HG02870 (cell line): ENCODE measurements at regions not wholly inside any gene's neighbourhood (a gene's known extent, or its start where the extent isn't known, plus 50 kb on each side); places are given as distances from the start of the nearest gene placed in this dataset.

Experiments used
- ATAC-seq: cut with Tn5 transposase; IDR thresholded peaks from one replicate; pipeline ENCODE4 v1.9.1; 2021; ENCODE audit warnings: mild to moderate bottlenecking, moderate library complexity; ENCODE audit not compliant: unreplicated experiment

DNA sequence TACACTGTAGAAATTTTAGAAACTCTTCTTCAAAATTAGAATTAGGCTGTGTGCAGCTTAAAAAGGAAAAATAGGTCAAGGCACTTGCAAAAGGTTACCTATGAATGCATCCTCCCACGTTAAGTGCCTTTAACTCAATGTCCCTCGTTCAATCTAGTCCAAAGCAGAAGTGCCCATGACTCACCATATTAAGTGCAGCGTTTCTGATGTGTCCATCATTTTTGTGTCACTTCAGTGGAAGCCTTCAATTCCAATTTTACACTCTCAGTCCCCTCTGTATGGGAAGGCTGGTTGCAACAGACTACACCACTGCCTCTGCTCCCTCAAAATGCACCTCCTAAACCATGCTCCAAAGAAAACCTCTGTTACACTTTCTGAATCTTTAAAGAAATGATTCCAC lies 53.4 kb downstream of the FOXB1 start:
- no peak for ATAC-seq

DNA sequence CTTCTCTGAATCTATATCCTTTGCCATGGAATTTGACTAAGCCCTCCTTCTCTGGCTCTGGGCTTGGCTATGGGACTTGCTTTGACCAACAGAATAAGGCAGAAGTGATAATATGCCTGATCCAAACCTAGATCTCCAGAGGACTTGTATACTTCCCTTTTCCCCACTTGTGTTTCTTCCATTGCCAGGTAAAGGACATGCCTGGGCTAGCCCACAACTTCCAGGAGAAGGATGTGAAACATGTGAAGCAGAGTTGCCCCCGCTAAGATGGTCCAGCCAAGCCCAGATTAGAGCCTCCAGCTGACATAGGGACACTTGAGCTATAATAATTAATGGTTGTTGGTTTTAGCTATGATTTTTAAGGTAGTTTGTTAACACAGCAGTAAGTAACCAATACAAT lies 55.1 kb downstream of the FOXB1 start:
- ATAC-seq, result no peak

DNA sequence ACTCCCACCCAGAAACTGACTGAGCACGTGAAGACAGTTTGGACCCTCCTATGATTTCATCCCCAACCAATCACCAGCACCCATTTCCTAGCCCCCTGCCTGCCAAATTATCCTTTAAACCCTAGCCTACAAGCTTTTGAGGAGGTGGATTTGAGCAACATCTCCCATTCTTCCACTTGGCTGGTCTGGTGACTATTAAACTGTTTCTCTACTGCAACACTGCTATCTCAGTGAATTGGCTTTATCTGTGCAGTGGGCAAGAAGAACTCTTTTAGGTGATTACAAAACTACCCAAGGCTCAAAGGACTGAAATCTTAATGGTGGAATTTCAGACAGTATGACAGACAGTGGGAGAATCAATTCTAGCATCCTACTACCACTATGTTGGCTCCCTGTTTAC lies 57.6 kb downstream of the FOXB1 start:
- no peak for ATAC-seq

DNA sequence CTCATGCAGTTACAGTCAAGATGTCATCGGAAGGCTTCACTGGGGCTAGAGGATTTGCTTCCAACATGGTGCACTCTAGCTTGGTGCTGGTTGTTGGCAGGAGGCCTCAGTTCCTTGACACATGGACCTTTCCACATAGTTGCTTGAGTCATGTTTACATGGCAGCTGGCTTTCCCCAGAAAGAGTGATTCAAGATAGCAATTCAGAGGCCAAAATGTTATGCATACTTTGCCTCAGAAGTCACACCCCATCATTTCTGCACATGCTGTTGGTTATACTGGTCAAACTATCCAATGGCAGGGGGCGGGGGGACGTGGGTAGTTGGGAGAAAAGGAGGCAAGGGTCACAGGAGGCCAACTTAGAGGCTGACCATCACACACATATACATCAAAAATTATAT lies 58.7 kb downstream of the FOXB1 start:
- no peak for ATAC-seq

DNA sequence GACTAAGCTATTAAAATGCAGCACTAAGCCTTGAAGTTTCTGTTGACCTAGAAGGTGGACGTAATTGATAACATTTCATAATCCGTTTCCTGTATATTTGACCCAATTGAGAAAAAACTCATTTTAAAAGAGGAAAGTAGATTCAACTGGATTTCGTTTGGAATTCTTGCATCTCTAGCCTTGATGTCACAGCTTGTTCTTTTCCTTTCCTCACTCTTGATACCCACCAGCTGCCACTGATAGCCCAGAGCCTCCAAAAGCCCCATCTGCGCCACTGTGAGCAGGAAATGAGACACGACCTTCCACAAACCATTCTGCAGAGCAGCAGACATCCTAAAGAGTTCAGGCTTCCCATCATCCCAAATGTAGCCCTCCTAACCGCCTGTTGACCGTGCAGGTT lies 61.8 kb downstream of the FOXB1 start:
- no peak for ATAC-seq

DNA sequence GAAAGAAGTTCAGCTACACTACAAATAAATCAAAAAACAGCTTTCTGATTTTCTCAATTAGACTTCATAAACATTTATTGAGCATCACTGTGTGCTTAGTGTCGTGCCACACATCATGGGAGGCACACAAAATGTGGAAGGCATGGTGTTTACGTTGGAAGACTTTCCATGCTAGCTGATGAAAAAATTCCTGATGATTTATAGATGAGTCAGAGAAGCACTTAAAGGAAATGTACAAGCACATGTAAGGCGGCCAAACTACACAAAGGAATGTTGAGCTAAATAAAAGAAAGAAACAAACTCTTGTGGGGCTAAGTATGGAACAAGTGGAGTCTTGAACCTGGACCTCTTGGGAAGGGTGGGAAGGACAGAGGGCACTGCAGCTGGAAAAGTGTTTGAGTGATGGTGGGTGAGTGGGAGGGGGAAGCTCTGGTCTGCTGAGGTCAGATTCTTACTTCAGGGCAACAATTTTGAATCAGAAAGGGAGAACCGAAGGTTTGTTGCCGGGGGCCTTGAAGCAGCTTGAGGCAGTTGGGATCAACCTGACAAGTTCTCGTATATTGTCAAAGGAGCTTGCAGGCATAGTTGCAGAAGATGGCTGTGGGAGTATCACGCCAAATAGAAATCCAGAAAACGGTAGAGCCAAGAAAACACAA lies 66.9 kb downstream of the FOXB1 start:
- ATAC-seq, result no peak

DNA sequence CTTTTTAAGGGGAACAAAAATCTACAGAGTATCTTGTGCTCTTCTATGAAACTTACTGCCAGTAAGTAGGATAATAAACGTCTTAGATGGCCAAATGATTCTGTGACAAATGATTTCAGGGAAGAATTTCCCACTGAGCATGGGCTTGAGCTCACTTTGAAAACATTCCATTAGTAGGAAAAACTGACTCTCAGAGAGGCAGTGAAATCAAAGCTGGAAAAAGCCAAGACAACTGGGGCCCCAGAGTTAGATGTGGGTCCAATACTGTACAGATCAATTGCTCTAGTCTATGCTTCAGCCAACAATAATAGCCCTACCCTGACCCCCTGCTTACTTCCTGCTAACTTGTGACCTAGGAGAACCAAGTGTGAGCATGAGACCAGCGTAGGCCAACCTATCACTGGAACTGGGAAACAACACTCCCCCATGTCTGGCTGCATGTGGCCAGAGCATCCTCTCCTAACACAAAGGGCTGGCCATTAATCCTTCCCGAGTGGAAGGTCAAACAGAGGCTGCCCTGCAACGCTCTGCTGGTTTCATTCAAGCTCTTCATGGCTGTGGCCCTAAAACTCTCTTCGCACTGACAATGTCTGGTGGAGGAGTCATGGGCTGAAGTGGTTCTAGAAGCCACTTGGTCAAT lies 68.8 kb downstream of the FOXB1 start:
- ATAC-seq, result no peak

DNA sequence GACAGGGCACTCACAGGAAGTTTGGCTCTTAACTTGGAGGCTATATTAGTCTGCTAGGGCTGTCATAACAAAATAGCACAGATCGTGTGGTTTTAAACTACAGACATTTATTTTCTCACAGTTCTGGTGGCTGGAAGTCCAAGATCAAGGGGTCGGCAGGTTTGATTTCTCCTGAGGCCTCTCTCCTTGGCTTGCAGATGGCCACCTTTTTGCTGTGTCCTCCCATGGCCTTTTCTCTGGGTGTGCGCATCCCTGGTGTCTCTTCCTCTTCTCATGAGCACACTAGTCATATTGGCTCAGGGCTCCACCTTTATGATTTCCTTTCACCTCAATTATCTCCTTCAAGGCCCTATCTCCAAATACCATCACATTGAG lies 69.3 kb downstream of the FOXB1 start:
- no peak for ATAC-seq

DNA sequence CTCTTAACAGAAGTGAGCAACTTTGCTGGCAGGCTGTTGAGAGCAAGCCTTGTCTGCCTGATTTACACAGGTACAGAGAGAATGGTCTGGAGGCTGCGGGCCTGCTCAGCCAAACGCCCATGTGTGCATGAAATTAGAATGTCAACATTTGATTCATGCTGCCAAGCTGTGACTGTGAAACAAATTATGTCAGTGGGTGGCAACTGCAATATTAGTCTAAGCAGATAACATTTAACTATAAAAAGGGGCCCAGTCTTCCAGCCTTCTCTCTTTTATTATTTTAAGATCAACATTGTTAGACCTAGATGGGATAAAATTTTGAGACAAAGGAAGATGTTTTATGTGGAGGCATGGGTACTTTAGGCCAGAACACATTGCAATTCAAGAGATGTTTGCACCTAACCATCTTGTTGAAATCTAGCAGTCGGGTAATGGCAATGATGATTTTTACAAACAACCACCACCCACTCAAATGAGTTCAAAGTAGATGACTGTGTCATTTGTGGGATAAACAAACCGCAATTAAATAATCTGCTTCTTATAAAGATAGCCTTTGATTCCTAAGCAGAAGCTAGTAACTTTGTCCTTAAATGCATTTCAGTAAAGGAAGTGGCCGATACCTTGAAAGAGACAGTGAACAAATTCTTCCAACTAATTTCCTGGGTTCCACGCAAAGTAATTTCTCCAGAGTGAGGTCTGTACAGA lies 70.2 kb downstream of the FOXB1 start:
- ATAC-seq, result no peak

DNA sequence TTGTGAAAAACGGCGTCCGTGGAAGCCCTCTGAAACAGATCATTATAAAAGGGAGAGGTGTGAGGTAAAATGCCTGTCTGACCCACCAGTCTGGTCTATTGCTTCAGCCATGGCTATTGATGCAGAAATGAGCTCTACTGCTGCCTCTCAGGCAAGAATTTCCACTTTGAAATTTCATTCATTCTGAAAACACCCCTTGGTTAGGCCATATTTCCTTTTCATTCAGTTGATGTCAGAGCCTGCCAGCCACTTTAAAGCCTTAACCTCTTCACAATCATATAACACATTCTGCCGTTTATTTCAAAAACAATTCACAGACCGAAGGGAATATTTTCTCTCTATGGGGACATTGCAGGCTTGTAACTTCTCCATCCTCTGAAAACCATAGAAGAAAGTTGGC lies 71.9 kb downstream of the FOXB1 start:
- no peak for ATAC-seq

DNA sequence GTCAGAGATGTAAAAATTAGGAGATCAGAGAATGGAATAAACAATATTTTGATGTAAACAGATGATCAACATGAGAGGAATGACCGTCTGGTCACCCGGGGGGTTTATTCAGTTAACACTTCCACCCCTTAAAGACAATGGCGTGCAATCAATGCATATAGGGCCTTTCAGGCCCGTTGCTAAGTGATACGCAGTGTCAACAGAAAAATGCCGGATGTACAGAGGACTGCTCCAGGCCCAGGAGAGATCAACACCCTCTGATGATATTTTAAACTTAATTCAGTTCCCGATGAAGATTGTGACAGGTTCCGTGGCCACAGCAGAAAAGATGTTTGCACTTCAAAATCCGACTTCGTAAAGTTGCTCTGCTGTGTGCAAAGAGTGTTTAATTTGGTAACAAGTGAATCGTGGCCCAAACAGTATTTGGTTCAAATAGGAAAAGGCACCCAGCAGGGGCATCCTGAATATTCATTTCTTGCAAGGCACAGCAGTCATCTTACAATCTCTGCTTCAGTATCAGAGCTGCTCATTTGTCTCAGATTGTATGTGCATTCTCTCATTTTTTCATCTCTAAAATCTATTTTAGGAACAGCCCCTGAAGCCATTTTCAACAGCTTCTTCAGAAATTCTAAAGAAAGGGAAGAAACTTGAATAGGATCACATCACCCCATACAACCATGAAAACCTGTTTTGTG lies 72.6 kb downstream of the FOXB1 start:
- no peak for ATAC-seq

DNA sequence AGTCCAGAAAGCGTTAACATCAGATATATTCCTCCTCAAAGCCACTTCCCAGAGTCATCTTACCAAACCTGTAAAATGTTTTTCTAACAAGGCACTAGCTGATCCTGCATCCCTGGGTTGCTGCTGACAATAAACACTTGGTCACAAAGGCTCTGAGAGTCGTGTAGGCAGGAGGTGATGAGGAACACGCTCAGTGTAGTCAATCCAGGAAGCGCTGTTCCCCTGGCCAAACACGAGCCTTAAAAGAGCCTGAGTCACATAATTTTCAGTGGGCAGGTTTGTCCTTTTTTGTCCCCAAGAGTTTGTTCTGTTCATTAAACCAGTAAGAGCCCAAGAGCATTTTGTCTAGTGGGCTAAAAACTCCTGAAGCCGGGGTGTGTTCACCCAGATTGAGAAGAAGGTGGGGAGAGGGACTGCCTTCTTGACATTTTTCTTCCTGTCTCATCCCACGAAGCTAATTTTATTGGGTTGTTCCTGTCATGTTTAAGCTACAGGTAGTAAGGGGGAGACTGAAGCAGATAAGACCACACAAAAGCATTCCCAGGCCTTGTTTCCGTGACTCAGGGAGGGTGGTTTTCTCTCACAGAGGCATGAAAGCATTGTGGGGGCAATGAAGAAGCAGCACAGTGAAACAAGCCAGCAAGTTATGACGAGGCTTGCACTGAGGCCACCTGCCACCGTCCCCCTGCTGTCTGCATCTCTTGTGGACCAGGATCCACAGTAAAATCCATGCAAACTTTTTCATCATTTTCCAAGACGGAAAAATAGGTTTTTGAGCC lies 73.7 kb downstream of the FOXB1 start:
- no peak for ATAC-seq

DNA sequence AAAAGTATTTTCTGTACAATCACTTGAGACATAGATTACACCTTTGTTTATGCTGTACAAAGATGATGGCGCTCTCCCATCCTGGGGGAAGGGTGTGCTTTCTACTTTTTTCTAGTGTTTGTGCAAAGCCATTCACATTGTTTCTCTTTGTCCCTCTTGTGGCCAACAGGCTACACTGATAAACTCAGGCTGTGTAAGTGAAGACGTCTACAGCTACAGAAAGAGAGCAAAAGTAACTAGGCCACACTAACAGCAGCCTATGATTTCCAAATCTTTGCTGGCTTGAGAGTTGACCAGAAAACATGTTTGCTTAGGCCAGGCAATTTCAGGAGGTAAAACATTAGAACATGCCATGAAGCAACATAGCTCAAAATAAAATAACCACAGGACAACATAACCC lies 75.1 kb downstream of the FOXB1 start:
- no peak for ATAC-seq

DNA sequence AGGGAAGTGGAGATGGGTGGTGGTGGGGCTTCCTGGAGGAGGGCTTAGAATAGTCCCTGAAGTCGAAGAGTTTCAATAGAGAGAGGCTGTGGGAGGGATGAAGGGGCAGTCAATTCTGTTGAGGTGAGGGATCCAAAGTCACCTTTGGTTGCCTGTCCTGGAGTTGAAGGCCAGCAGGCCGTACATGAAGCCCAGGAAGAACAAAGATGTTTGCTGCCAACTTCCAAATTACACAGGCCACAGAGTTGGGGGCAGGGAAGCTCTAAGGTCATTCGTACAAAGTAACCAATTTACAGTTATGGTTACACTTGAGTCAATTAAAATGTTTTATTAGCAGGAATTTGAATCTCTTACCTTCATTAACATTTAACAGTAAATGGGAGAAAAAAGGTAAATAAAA lies 77.9 kb downstream of the FOXB1 start:
- ATAC-seq, result no peak

DNA sequence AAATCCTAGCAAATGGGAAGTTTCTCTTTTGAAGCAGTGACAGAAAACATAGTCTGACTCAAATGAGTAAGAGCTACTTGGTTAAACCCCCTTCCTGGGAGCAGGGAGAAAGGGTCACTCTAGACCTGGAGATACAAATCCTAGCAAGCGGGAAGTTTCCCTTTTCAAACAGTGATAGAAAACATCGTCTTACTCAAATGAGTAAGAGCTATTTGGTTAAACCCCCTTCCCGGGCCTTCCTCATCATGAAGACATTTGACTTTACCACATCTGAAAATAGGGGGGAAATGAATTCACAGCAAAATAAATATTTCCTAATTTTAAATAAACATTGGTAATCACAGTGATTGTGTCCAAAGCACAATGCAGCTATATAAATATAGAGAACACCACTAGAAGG lies 79.2 kb downstream of the FOXB1 start:
- no peak for ATAC-seq

DNA sequence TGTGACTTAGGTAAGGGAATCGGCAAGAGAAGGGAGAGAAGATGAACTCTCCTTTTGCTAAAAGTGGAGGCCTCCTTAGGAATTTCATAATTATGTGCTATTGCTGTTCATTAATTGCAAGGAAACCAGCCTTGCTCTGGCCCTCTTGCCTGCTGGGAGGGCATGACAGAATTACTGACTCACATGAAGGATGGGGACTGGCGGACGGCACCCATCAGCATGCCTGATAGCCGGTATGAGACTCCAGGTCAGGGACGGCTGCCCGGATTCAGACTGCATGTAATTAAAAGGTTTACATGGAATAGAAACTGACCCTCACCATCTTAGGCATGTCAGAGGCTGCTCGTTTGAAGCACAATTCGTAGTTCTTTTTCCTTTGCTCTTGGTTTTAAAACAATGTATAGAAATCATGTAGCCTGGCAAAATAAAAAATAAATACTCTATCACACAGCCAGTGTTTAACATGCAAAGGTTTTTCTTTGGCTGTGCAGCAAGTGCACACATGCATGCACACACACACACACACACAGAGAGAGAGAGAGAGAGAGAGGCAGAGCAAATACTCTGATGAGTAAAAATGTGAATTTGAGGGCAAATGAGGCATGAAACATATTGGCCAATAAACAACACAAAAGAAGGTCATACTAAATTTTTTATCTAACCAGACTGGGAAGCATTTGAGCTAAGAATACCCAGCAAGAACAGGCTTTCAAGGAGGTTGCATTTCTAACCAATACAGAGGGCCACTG lies 82.7 kb downstream of the FOXB1 start:
- no peak for ATAC-seq

DNA sequence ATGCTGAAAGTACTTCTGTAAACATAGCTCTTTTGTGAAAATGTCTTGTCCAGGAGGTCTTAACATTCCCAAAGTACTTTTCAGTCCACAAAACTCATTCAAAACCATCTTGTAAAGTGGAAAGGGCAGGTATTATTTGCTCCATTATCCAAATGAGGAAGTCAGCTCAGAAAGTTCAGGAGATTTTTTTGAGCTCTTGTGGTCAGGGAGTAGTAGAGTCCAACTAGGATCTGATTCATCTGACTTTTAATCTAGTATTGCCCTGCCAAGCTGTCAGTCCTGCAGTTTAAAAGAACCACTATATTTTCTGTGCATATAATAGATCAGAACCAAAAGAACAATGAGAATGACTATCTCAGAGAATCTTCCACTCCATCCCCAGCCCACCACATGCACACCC lies 83.5 kb downstream of the FOXB1 start:
- ATAC-seq, result no peak

DNA sequence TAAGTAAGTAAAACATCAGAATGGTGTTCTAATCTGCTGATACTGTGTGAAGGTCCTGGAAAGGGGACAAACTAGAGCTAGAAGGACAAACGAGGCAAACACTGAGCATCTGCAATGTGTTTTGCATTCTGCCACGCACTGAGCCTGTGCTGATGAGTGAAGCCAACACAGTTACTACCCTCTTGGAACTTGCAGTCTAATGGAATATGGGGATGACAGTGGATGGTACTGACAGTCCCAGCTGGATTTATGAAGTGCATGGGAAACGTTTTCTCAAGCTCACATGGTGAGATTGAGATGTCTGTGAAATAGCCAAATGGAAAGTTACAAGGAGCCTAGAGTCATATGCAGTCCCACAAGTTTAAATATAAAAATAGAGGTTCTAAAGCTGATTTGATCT lies 86.6 kb downstream of the FOXB1 start:
- no peak for ATAC-seq

DNA sequence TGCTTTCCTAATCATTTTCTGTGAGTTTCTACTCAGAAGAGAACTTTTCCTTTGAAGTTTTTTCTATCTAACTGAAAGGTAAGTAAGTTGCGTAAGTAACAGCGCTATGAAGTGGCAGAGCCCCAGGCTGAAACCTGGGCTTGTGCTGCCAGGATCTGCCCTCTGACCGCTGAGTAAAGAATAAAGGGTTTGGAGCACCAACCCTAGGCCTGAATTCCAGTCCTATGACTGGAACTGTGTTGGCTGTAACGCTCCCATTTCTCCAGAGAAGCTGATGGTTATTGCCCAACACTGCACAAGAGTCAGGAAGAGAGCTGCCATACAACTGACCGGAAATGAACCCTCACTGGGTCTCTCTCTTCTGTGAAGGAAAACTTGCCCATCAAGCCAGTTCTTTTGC lies 87.0 kb downstream of the FOXB1 start:
- no peak for ATAC-seq

DNA sequence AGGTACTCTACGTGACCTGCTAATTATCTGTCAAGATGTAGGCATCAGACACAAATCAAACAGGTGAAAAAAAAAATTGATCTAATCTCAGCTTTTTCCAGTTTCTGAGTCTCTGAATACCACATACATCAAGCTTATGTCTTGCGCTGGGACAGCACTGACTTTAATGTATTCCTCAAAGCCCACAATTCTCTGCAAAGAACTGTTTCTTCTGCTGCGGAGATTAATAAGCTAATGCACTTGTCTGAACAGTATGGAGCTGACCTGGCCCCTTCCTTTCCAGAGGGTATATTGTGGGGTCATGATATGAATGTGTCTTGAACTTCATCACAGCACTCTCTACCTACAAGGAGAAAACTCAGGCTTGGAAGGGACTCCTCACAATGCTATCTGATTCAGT lies 87.8 kb downstream of the FOXB1 start:
- no peak for ATAC-seq
